ENCODE measurements at regions not wholly inside any gene's neighbourhood (a gene's known extent, or its start where the extent isn't known, plus 50 kb on each side); places are given as distances from the start of the nearest gene placed in this dataset.

DNA sequence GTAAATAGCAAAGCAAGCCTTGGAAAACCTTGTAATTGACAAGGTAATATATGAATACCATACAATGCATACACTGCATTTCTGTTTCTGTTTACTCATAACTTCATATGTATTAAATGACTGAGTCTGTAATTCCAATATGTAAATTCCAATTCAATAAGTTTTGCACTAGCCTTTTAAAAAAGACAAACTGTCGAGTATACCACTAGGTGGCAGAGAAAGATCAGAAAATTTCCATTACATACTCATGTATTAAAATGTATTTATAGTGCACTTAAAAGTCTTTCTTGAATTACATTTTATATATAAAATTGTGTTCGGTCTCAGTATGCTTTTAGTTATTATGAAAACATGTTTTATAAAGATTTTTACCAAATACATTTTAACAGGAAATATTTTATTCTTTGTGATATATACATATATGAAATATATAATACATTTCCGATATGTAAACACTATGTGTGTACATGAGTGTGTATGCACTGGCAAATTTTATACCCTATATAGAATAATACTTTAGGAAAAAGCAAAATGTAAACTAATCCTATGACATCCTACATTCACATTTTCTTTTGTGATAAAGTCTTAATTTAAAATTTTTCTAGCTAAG, 216.8 kb downstream of the VGLL3 start:
- TF ChIP-seq, protein P1, sequence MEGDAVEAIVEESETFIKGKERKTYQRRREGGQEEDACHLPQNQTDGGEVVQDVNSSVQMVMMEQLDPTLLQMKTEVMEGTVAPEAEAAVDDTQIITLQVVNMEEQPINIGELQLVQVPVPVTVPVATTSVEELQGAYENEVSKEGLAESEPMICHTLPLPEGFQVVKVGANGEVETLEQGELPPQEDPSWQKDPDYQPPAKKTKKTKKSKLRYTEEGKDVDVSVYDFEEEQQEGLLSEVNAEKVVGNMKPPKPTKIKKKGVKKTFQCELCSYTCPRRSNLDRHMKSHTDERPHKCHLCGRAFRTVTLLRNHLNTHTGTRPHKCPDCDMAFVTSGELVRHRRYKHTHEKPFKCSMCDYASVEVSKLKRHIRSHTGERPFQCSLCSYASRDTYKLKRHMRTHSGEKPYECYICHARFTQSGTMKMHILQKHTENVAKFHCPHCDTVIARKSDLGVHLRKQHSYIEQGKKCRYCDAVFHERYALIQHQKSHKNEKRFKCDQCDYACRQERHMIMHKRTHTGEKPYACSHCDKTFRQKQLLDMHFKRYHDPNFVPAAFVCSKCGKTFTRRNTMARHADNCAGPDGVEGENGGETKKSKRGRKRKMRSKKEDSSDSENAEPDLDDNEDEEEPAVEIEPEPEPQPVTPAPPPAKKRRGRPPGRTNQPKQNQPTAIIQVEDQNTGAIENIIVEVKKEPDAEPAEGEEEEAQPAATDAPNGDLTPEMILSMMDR (IDR thresholded peaks at IDR 0.05): no peak
- no peak for TF ChIP-seq POLR2A (IDR thresholded peaks at IDR 0.05)

Measured in lower leg skin (tissue), 3 donors.